ENCODE measurements at regions not wholly inside any gene's neighbourhood (a gene's known extent, or its start where the extent isn't known, plus 50 kb on each side); places are given as distances from the start of the nearest gene placed in this dataset.

GRCh38 chr9:1156794-1157550 lies 106.8 kb downstream of the DMRT2 start:
- TF ChIP-seq EZH2phosphoT487 (IDR thresholded peaks at IDR 0.05; ENCODE audit: unreplicated experiment) (no peak), CTCF (conservative IDR thresholded peaks at IDR 0.05; ENCODE audit: low read depth in 2 of 2) (no peak)

Data from GM23338 (cell line).